Peyer's patch (tissue), 4 donors: ENCODE measurements at regions not wholly inside any gene's neighbourhood (a gene's known extent, or its start where the extent isn't known, plus 50 kb on each side); places are given as distances from the start of the nearest gene placed in this dataset.
"Not testable (repeated sequence)": the region's sequence is repeated elsewhere in the genome, so short reads cannot be mapped to it uniquely, and the experiment has no call there.

Experiments used
- CTCF ChIP-seq, 6 experiments: fragments of 450-650 bp in 4 of 6; fragments of 200-600 bp in 2 of 6; sonication (generic) in 1 of 6; IDR thresholded peaks; one replicate each; pipeline ENCODE4 v1.5.1; 2017 to 2019; ENCODE audit warnings: antibody characterized with exemption in 6 of 6, mild to moderate bottlenecking in 3 of 6, moderate library complexity in 1 of 6
- POLR2A ChIP-seq, 2 donors: fragments of 450-650 bp; IDR thresholded peaks; one replicate each; pipeline ENCODE4 v1.5.1; 2017; ENCODE audit warnings: antibody characterized with exemption in 2 of 2, mild to moderate bottlenecking in 2 of 2, moderate library complexity in 2 of 2

- not testable (repeated sequence) for TF ChIP-seq CTCF, POLR2A (IDR thresholded peaks at IDR 0.05)
Measured at GRCh38 chr17:16833517-16833916, 138.4 kb downstream of the TNFRSF13B start.
